GM19397 (cell line): ENCODE measurements at regions not wholly inside any gene's neighbourhood (a gene's known extent, or its start where the extent isn't known, plus 50 kb on each side); places are given as distances from the start of the nearest gene placed in this dataset.
"Not testable (repeated sequence)": the region's sequence is repeated elsewhere in the genome, so short reads cannot be mapped to it uniquely, and the experiment has no call there.

Experiments used
- ATAC-seq: cut with Tn5 transposase; IDR thresholded peaks from one replicate; pipeline ENCODE4 v1.9.1; 2021; ENCODE audit warnings: mild to moderate bottlenecking, moderate library complexity; ENCODE audit not compliant: unreplicated experiment

- ATAC-seq = no peak
These were observed 627.4 kb upstream of the CITED2 start for GRCh38 chr6:140001821-140002341.

- no peak for ATAC-seq
These were observed 626.6 kb upstream of the CITED2 start for GRCh38 chr6:140001005-140001404.

- not testable (repeated sequence) for ATAC-seq
These were observed 625.2 kb upstream of the CITED2 start for GRCh38 chr6:139999661-140000060.

GRCh38 chr6:139998478-139998877, 624.0 kb upstream of the CITED2 start:
- ATAC-seq = not testable (repeated sequence)

- ATAC-seq = peak; percentile 86
These were observed 621.9 kb upstream of the CITED2 start for GRCh38 chr6:139996253-139996834.

GRCh38 chr6:139994998-139995397, 620.5 kb upstream of the CITED2 start:
- ATAC-seq = no peak

- no peak for ATAC-seq
These were observed 616.5 kb upstream of the CITED2 start for GRCh38 chr6:139990856-139991465.

GRCh38 chr6:139990026-139990686, 615.7 kb upstream of the CITED2 start:
- ATAC-seq = no peak

- no peak for ATAC-seq
These were observed 614.2 kb upstream of the CITED2 start for GRCh38 chr6:139988685-139989084.

- ATAC-seq = no peak
These were observed 612.6 kb upstream of the CITED2 start for GRCh38 chr6:139987091-139987490.

GRCh38 chr6:139985236-139985815, 610.9 kb upstream of the CITED2 start:
- no peak for ATAC-seq

- ATAC-seq = no peak
These were observed 609.9 kb upstream of the CITED2 start for GRCh38 chr6:139984317-139984716.

- no peak for ATAC-seq
These were observed 609.3 kb upstream of the CITED2 start for GRCh38 chr6:139983555-139984276.

GRCh38 chr6:139982652-139983295, 608.3 kb upstream of the CITED2 start:
- no peak for ATAC-seq

GRCh38 chr6:139982195-139982594, 607.7 kb upstream of the CITED2 start:
- no peak for ATAC-seq

GRCh38 chr6:139981768-139982181, 607.3 kb upstream of the CITED2 start:
- no peak for ATAC-seq

- no peak for ATAC-seq
These were observed 606.7 kb upstream of the CITED2 start for GRCh38 chr6:139981066-139981624.

- not testable (repeated sequence) for ATAC-seq
These were observed 606.2 kb upstream of the CITED2 start for GRCh38 chr6:139980631-139981030.

GRCh38 chr6:139979021-139979725, 604.7 kb upstream of the CITED2 start:
- ATAC-seq = no peak

GRCh38 chr6:139977887-139978332, 603.5 kb upstream of the CITED2 start:
- no peak for ATAC-seq
